Osteoblast (primary cell): ENCODE measurements at regions not wholly inside any gene's neighbourhood (a gene's known extent, or its start where the extent isn't known, plus 50 kb on each side); places are given as distances from the start of the nearest gene placed in this dataset.

Experiments used
- DNase-seq: peaks from one replicate; pipeline ENCODE4 v3.0.0; 2011; ENCODE audit warnings: low spot score, mixed read lengths; ENCODE audit not compliant: insufficient read length; ENCODE audit errors: missing footprints
- H2AFZ ChIP-seq: 2 replicates; pipeline ENCODE4 v1.6.0; 2011; ENCODE audit warnings: mild to moderate bottlenecking, low read length
- H3K27ac ChIP-seq: 2 replicates; pipeline ENCODE4 v1.5.1; 2011; ENCODE audit warnings: mild to moderate bottlenecking, low read depth, low read length, moderate library complexity
- H3K27me3 ChIP-seq: 2 replicates; pipeline ENCODE4 v1.6.0; 2012; ENCODE audit warnings: mild to moderate bottlenecking, control low read depth, inconsistent platforms, low read length, moderate library complexity; ENCODE audit not compliant: insufficient read depth
- H3K36me3 ChIP-seq: 2 replicates; pipeline ENCODE4 v1.5.1; 2011; ENCODE audit warnings: mild to moderate bottlenecking, low read length, control low read depth, moderate library complexity; ENCODE audit not compliant: insufficient read depth
- H3K4me1 ChIP-seq: 2 replicates; pipeline ENCODE4 v1.5.1; 2011; ENCODE audit warnings: mild to moderate bottlenecking, low read length, control low read depth, moderate library complexity; ENCODE audit not compliant: insufficient read depth
- H3K4me2 ChIP-seq: 2 replicates; pipeline ENCODE4 v1.6.0; 2011; ENCODE audit warnings: mild to moderate bottlenecking, low read length; ENCODE audit not compliant: insufficient read depth
- H3K4me3 ChIP-seq: fragments of 200-600 bp; sonication (generic); 3 replicates; pipeline ENCODE4 v1.5.1; 2012; ENCODE audit warnings: mild to moderate bottlenecking, low read length, inconsistent platforms; ENCODE audit not compliant: insufficient read depth
- H3K79me2 ChIP-seq: 2 replicates; pipeline ENCODE4 v1.6.0; 2012; ENCODE audit warnings: mild to moderate bottlenecking, low read length, control low read depth, inconsistent platforms; ENCODE audit not compliant: insufficient read depth
- H3K9me3 ChIP-seq: 2 replicates; pipeline ENCODE4 v1.5.1; 2011; ENCODE audit warnings: low read depth, low read length, control low read depth
- H4K20me1 ChIP-seq: 2 replicates; pipeline ENCODE4 v1.6.0; 2012; ENCODE audit warnings: mild to moderate bottlenecking, low read length, control low read depth; ENCODE audit not compliant: insufficient read depth
- TF ChIP-seq, protein P1 (sequence below): IDR thresholded peaks from 2 replicates; pipeline ENCODE4 v1.5.1; 2011; ENCODE audit warnings: mild to moderate bottlenecking, low read depth, low read length, moderate library complexity; ENCODE audit errors: extremely low read depth

DNA sequence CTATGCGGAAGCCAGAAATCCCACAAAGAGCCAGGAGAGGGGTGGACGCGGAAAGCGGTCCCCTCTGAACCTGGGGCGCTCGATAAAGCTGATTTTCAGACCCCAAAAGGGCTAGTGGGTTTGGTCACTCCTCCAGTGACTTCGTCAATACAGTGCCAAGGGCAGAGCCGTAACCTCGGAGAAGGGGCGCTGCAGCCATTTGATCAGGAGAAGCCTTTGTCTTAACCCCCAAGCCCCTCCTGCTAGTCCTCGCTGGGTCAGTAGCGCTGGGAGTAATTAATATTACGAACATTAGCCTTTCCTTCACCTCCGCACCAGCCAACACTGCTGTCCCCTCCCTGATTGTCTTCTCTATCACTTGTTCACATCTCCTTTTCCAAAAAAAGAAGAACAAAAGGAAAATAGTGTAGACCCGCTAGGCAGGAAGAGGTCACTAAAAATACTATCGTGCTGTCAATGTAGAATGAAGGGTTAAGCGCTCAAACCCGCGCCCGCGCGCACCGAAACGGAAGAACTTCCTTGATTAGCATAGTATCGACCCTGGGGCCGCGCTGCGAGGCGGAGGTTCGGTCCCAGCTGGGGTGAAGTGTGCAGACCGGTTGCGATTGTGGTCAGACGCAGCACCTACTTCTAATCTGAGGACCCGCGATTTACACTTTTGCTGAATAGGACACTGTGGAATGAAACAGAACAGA is 63.2 kb upstream of the MAPRE2 start:
- Histone ChIP-seq H3K4me1 (peaks cover 28% of the 10 kb centered on the region), H3K9me3 (no peaks in the 10 kb centered on the region), H3K36me3 (no peaks in the 10 kb centered on the region), H3K4me2 (peak overlapping the region; percentile 84), H3K4me3 (peak overlapping the region; percentile 75), H3K79me2 (no peaks in the 10 kb centered on the region), H3K27me3 (peaks cover 48% of the 10 kb centered on the region), H3K27ac (peak overlapping the region; percentile 57), H2AFZ (peak overlapping the region; percentile 87), H4K20me1 (no peaks in the 10 kb centered on the region)
- peak; percentile 66 for DNase-seq
- TF ChIP-seq, protein P1, sequence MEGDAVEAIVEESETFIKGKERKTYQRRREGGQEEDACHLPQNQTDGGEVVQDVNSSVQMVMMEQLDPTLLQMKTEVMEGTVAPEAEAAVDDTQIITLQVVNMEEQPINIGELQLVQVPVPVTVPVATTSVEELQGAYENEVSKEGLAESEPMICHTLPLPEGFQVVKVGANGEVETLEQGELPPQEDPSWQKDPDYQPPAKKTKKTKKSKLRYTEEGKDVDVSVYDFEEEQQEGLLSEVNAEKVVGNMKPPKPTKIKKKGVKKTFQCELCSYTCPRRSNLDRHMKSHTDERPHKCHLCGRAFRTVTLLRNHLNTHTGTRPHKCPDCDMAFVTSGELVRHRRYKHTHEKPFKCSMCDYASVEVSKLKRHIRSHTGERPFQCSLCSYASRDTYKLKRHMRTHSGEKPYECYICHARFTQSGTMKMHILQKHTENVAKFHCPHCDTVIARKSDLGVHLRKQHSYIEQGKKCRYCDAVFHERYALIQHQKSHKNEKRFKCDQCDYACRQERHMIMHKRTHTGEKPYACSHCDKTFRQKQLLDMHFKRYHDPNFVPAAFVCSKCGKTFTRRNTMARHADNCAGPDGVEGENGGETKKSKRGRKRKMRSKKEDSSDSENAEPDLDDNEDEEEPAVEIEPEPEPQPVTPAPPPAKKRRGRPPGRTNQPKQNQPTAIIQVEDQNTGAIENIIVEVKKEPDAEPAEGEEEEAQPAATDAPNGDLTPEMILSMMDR = no peak

DNA sequence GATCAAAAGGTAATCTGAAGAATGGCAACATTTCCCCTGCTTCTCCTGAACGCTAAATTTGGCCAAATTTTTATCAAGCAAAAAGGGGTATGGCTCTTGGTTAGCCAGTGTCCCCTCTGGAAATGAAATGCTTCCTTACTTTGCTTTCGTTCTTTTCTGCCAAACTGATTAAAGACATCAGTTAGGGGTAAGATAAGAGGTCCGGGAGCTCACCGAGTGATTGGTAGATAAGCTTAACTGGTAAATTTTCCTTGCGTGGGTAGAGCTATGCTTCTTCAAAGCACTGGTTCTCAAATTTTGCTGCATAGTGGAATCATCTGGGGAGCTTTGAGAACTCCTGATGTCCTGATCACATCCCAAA is 62.7 kb upstream of the MAPRE2 start:
- TF ChIP-seq, protein P1 = no peak
- H3K4me2 ChIP-seq = peak overlapping the region; percentile 84
- H3K27ac ChIP-seq = peak overlapping the region; percentile 57
- H3K27me3 ChIP-seq = peaks cover 47% of the 10 kb centered on the region
- no peaks in the 10 kb centered on the region for H3K36me3 ChIP-seq
- H3K9me3 ChIP-seq = no peaks in the 10 kb centered on the region
- H4K20me1 ChIP-seq = no peaks in the 10 kb centered on the region
- H3K4me1 ChIP-seq = peaks cover 28% of the 10 kb centered on the region
- H3K4me3 ChIP-seq = peak overlapping the region; percentile 75
- no peak for DNase-seq
- no peaks in the 10 kb centered on the region for H3K79me2 ChIP-seq
- H2AFZ ChIP-seq = peak overlapping the region; percentile 87

DNA sequence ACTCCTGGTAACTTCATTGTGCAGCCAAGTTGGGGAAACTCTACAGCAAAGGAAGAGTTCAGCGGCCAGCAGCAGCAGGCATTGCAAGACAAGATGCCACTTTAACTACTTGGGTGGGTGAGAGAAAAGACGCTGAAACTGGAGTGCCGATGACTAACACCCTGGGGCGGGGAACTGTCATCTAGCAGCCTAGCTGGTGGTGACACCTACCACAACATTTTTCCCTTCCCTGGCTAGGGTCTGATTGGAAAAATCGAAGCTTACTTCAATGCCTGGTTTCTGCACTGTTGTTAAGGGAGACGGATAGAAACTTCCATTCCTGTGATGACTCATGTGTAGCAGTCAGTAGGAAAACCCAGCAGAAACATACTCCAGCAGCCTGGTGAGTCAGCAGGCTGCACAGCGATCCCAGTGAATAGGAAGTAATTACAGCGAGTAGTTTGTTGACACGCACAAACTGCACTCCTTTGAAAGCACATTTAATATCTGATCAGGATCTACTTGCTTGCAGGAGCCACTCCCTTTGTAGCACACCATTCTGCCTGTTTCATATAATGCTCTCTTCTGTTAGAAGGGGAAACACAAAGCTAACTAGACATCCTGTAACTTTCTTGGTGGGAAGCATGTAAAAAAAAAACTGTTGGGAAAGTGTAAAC is 62.1 kb upstream of the MAPRE2 start:
- H3K4me3 ChIP-seq = peak overlapping the region; percentile 75
- H3K27me3 ChIP-seq = peaks cover 42% of the 10 kb centered on the region
- peak overlapping the region; percentile 84 for H3K4me2 ChIP-seq
- H3K4me1 ChIP-seq = peaks cover 28% of the 10 kb centered on the region
- H3K27ac ChIP-seq = peak overlapping the region; percentile 57
- DNase-seq = peak; percentile 97
- no peaks in the 10 kb centered on the region for H3K36me3 ChIP-seq
- no peaks in the 10 kb centered on the region for H4K20me1 ChIP-seq
- H3K9me3 ChIP-seq = no peaks in the 10 kb centered on the region
- TF ChIP-seq, protein P1 = no peak
- peak overlapping the region; percentile 87 for H2AFZ ChIP-seq
- no peaks in the 10 kb centered on the region for H3K79me2 ChIP-seq

DNA sequence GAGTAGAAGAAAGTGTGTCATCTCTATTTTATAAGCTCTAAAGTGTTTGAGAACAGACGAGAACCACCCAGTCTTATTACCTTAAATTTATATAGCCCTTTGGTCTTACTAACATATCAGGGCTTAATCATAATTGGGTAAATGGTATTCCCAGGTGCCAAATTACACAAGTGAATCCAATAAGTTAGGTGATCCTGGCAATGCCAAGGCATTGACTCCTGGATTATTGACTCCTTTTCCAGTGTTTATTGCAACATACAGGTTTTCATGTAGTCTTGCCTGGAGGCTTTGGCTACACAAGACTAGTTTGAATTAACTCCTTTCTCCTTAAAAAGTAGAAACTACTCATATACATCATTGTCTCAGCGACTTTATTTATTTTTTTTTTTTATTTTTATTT is 59.7 kb upstream of the MAPRE2 start:
- H3K79me2 ChIP-seq = no peaks in the 10 kb centered on the region
- H3K27me3 ChIP-seq = peaks cover 19% of the 10 kb centered on the region
- no peak overlapping the region for H2AFZ ChIP-seq
- H3K4me3 ChIP-seq = no peak overlapping the region
- H3K9me3 ChIP-seq = no peaks in the 10 kb centered on the region
- H3K4me1 ChIP-seq = peaks cover 28% of the 10 kb centered on the region
- H3K36me3 ChIP-seq = no peaks in the 10 kb centered on the region
- H4K20me1 ChIP-seq = no peaks in the 10 kb centered on the region
- DNase-seq = no peak
- H3K4me2 ChIP-seq = no peak overlapping the region
- TF ChIP-seq, protein P1 = no peak
- no peak overlapping the region for H3K27ac ChIP-seq
